Panc1 (cell line): ENCODE measurements at regions not wholly inside any gene's neighbourhood (a gene's known extent, or its start where the extent isn't known, plus 50 kb on each side); places are given as distances from the start of the nearest gene placed in this dataset.

ENCODE experiments used
- ATAC-seq: fragments of 200-7000 bp; cut with Tn5 transposase; 2 replicates; pipeline ENCODE4 v1.9.1; 2020; ENCODE audit warnings: mild to moderate bottlenecking, moderate library complexity
- BruUV-seq: library from RNA; stranded (reverse); fragments of 400-500 nt; replicated peaks from 2 replicates; lab custom pipeline; 2021; lab: Mats Ljungman, UMichigan
- CTCF ChIA-PET: fragments of 300-600 bp; sonication (Branson Sonifier 250); formaldehyde crosslinking; loops from one replicate; lab custom pipeline; 2022; ENCODE audit warnings: antibody characterized with exemption; lab: Charles Lee
- POLR2A ChIA-PET: fragments of 300-600 bp; sonication (Branson Sonifier 250); formaldehyde crosslinking; loops from one replicate; lab custom pipeline; 2022; ENCODE audit warnings: antibody characterized with exemption; lab: Charles Lee
- DNase-seq: peaks from one replicate; pipeline ENCODE4 v3.0.0-alpha.2; 2010; ENCODE audit warnings: low read depth, low spot score
- H3K27ac ChIP-seq: 2 replicates; pipeline ENCODE4 v1.5.1; 2011; ENCODE audit warnings: mild to moderate bottlenecking, low read length, inconsistent platforms
- H3K27me3 ChIP-seq: fragments of 200-500 bp; sonication (Bioruptor generic); 2 replicates; pipeline ENCODE4 v1.6.0; 2014; ENCODE audit warnings: low read length, inconsistent platforms; ENCODE audit not compliant: control insufficient read depth, insufficient read depth
- H3K36me3 ChIP-seq: fragments of 200-500 bp; sonication (Bioruptor generic); 2 replicates; pipeline ENCODE4 v1.5.1; 2014; ENCODE audit warnings: inconsistent platforms, mild to moderate bottlenecking, low read length, moderate library complexity; ENCODE audit not compliant: control insufficient read depth, insufficient read depth
- H3K4me1 ChIP-seq: 2 replicates; pipeline ENCODE4 v1.5.1; 2011; ENCODE audit warnings: inconsistent platforms, mild to moderate bottlenecking, low read length, moderate library complexity; ENCODE audit not compliant: control insufficient read depth, insufficient read depth
- H3K4me3 ChIP-seq, 2 experiments: 2 replicates each; pipeline ENCODE4 v1.5.1; 2011 to 2012; ENCODE audit warnings: low read depth in 2 of 2, low read length in 2 of 2, mild to moderate bottlenecking in 2 of 2, inconsistent platforms in 1 of 2, moderate library complexity in 1 of 2
- H3K9me3 ChIP-seq: fragments of 200-500 bp; sonication (Bioruptor generic); 2 replicates; pipeline ENCODE4 v1.5.1; 2014; ENCODE audit warnings: low read depth, mild to moderate bottlenecking, inconsistent platforms, low read length, moderate library complexity; ENCODE audit not compliant: control insufficient read depth, insufficient read depth
- POLR2AphosphoS5 ChIP-seq: IDR thresholded peaks from 2 replicates; pipeline ENCODE4 v1.6.1; 2012; ENCODE audit warnings: mild to moderate bottlenecking, low read depth, low read length, moderate library complexity
- SIN3A ChIP-seq: IDR thresholded peaks from 2 replicates; pipeline ENCODE4 v1.6.1; 2012; ENCODE audit warnings: low read depth, mild to moderate bottlenecking, low read length, moderate library complexity, borderline replicate concordance; ENCODE audit not compliant: insufficient read depth
- TCF7L2 ChIP-seq: IDR thresholded peaks from 2 replicates; pipeline ENCODE4 v1.6.1; 2011; ENCODE audit warnings: mild to moderate bottlenecking, low read depth, low read length, inconsistent platforms
- in situ Hi-C: cut with HindIII; loops from 2 replicates; pipeline ENCODE4 v1.10.0; 2016; ENCODE audit warnings: low sequenced_read_pairs, low pct_unique_long_range_greater_than_20kb
- intact Hi-C: fragments of 100-400 bp; cut with micrococcal nuclease; formaldehyde crosslinking; loops from one replicate; pipeline ENCODE4 v1.10.0; 2022; ENCODE audit not compliant: unreplicated experiment
- TF ChIP-seq, protein P1 (sequence below), 2 experiments: IDR thresholded peaks; 2 replicates each; pipeline ENCODE4 v1.6.1; 2011 to 2012; ENCODE audit warnings: low read depth in 2 of 2, control low read depth in 1 of 2, low read length in 1 of 2, mild to moderate bottlenecking in 1 of 2, moderate library complexity in 1 of 2; ENCODE audit not compliant: insufficient read depth in 1 of 2
- TF ChIP-seq, protein P2 (sequence below): fragments of 450-650 bp; IDR thresholded peaks from 2 replicates; pipeline ENCODE4 v1.5.1; 2017; ENCODE audit warnings: mild to moderate bottlenecking

DNA sequence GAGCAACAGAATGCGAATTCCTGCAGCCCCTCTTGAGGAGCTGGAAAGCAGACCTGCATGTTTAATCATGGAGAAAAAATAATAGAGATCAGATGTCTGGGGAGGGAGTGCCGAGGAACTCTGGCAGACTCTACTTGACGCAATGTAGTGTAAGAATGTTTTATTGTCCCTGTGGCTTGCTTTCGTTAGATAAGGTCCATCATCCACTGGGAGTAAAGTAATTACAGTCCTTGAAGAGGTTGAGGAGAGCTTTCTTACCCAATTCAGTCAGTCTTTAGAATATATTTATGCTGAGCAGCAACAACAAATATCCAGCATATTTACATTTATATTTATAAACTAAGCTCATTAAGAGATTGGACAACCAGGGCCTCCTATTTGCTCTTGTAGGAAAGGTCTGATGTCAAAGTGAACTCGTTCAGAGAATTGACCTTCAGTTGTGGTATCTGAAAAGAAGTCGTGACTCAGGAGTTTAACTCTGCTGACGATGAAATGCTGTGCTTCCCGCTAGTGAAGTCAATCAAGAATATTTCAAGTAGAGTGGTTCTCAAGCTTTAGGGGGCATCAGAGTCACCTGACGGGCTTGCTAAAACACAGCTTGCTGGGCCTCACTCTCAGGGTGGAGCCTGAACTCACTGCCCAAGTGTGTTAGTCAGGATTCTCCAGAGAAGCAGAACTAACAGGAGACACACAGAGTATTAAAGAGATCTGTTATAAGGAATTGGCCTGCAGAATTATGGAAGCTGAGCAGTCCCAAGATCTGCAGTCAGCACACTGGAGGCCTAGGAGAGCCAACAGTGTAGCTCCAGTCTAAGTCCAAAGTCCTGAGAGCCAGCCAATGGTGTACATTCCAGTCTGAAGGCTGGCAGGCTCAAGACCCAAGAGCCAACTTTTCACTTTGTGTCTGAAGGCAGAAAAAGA lies 139.3 kb upstream of the LMNTD1 start:
- H3K27ac ChIP-seq = no peak overlapping the region
- H3K27me3 ChIP-seq = peaks cover 3% of the 10 kb centered on the region; the same call in 1 of the 2 replicates
- 0 out of 2 replicates have a peak, but pooled peaks cover 3% of the 10 kb centered on the region for H3K9me3 ChIP-seq
- POLR2A ChIA-PET = no interaction called here
- in situ Hi-C loops (no loop called here), intact Hi-C loops (no loop called here)
- no peaks in the 10 kb centered on the region for H3K4me1 ChIP-seq
- no TSS peak for BruUV-seq
- ATAC-seq = no peak
- CTCF ChIA-PET = no interaction called here
- no peak for DNase-seq
- H3K4me3 ChIP-seq = no peak overlapping the region
- no peak for TF ChIP-seq POLR2AphosphoS5
- TF ChIP-seq, protein P1, sequence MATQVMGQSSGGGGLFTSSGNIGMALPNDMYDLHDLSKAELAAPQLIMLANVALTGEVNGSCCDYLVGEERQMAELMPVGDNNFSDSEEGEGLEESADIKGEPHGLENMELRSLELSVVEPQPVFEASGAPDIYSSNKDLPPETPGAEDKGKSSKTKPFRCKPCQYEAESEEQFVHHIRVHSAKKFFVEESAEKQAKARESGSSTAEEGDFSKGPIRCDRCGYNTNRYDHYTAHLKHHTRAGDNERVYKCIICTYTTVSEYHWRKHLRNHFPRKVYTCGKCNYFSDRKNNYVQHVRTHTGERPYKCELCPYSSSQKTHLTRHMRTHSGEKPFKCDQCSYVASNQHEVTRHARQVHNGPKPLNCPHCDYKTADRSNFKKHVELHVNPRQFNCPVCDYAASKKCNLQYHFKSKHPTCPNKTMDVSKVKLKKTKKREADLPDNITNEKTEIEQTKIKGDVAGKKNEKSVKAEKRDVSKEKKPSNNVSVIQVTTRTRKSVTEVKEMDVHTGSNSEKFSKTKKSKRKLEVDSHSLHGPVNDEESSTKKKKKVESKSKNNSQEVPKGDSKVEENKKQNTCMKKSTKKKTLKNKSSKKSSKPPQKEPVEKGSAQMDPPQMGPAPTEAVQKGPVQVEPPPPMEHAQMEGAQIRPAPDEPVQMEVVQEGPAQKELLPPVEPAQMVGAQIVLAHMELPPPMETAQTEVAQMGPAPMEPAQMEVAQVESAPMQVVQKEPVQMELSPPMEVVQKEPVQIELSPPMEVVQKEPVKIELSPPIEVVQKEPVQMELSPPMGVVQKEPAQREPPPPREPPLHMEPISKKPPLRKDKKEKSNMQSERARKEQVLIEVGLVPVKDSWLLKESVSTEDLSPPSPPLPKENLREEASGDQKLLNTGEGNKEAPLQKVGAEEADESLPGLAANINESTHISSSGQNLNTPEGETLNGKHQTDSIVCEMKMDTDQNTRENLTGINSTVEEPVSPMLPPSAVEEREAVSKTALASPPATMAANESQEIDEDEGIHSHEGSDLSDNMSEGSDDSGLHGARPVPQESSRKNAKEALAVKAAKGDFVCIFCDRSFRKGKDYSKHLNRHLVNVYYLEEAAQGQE (IDR thresholded peaks at IDR 0.05; ENCODE audit: insufficient read depth in 1 of 2, low read depth in 2 of 2, low read length in 1 of 2) = no peak
- no peak for TF ChIP-seq TCF7L2
- TF ChIP-seq, protein P2, sequence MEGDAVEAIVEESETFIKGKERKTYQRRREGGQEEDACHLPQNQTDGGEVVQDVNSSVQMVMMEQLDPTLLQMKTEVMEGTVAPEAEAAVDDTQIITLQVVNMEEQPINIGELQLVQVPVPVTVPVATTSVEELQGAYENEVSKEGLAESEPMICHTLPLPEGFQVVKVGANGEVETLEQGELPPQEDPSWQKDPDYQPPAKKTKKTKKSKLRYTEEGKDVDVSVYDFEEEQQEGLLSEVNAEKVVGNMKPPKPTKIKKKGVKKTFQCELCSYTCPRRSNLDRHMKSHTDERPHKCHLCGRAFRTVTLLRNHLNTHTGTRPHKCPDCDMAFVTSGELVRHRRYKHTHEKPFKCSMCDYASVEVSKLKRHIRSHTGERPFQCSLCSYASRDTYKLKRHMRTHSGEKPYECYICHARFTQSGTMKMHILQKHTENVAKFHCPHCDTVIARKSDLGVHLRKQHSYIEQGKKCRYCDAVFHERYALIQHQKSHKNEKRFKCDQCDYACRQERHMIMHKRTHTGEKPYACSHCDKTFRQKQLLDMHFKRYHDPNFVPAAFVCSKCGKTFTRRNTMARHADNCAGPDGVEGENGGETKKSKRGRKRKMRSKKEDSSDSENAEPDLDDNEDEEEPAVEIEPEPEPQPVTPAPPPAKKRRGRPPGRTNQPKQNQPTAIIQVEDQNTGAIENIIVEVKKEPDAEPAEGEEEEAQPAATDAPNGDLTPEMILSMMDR = no peak
- no peak for TF ChIP-seq SIN3A
- no peaks in the 10 kb centered on the region for H3K36me3 ChIP-seq

DNA sequence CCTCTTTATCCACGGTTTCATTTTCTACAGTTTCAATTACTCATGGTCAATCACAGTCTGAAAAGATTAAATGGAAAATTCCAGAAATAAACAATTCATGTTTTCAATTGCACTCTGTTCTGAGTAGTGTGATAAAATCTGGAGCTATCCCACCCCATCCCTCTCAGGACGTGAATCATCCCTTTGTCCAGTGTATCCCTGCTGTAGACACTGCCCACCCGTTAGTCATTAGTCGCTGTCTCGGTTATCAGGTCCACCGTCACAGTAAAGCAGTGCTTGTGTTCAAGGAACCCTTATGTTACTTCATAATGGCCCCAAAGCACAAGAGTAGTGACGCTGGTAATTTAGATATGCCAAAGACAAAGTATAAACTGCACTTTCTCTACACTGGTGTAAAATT lies 141.0 kb upstream of the LMNTD1 start:
- H3K36me3 ChIP-seq = no peaks in the 10 kb centered on the region
- ATAC-seq = peak; percentile 79
- in situ Hi-C loops = no loop called here

More for the DNA sequence above, 141.0 kb upstream of the LMNTD1 start:
- ChIA-PET POLR2A (no interaction called here), CTCF (no interaction called here)
- TF ChIP-seq SIN3A = no peak
- TF ChIP-seq, protein P2 = no peak
- TF ChIP-seq, protein P1 (IDR thresholded peaks at IDR 0.05; ENCODE audit: insufficient read depth in 1 of 2, low read depth in 2 of 2, low read length in 1 of 2) = no peak
- TF ChIP-seq POLR2AphosphoS5 = no peak
- no peak for TF ChIP-seq TCF7L2
- Histone ChIP-seq H3K9me3 (0 out of 2 replicates have a peak, but pooled peaks cover 3% of the 10 kb centered on the region), H3K4me1 (no peaks in the 10 kb centered on the region), H3K4me3 (no peak overlapping the region), H3K27ac (no peak overlapping the region), H3K27me3 (peaks cover 3% of the 10 kb centered on the region; the same call in 1 of the 2 replicates)
- intact Hi-C loops = no loop called here
- no peak for DNase-seq
- BruUV-seq = no TSS peak
